ENCODE measurements at regions not wholly inside any gene's neighbourhood (a gene's known extent, or its start where the extent isn't known, plus 50 kb on each side); places are given as distances from the start of the nearest gene placed in this dataset.
A peak's percentile ranks its signal among the peaks of the same experiment; 100 is the strongest.

GRCh38 chr2:120932881-120933280 is 197.2 kb downstream of the GLI2 start:
- Histone ChIP-seq H3K4me3 (ENCODE audit: control insufficient read depth in 1 of 7, extremely low read depth in 1 of 7, insufficient read depth in 4 of 7, low read depth in 2 of 7, low read length in 6 of 7) (no peak overlapping the region), H3K9me3 (ENCODE audit: control extremely low read depth in 1 of 5, control insufficient read depth in 4 of 5, insufficient read depth in 2 of 5, low read depth in 1 of 5, low read length in 4 of 5) (peaks cover 0 to 5% (median 2%) of the 10 kb centered on the region in 5 experiments), H3K27ac (ENCODE audit: insufficient read depth in 1 of 2, low read depth in 1 of 2, low read length in 2 of 2, poor library complexity in 1 of 2, severe bottlenecking in 2 of 2) (no peak overlapping the region), H3K36me3 (ENCODE audit: control insufficient read depth in 4 of 4, insufficient read depth in 4 of 4, low read length in 3 of 4) (peaks cover 0 to 4% (median 0%) of the 10 kb centered on the region in 4 experiments), H3K4me1 (ENCODE audit: control extremely low read depth in 1 of 4, control insufficient read depth in 4 of 4, insufficient read depth in 4 of 4, low read length in 3 of 4) (peaks cover 0 to 6% (median 0%) of the 10 kb centered on the region in 4 experiments), H3K27me3 (replicated peaks in 2 of 5; ENCODE audit: control insufficient read depth in 4 of 5, insufficient read depth in 5 of 5, low read length in 4 of 5) (no peaks in the 10 kb centered on the region)
- no peak for DNase-seq
- CTCF ChIA-PET, result no interaction called here
- POLR2A ChIA-PET, result no interaction called here
- WGBS (ENCODE audit: insufficient coverage), result 89% methylated on average over 4 of the region's 7 CpGs

- ChIA-PET POLR2A (no interaction called here), CTCF (no interaction called here)
- Histone ChIP-seq H3K4me1 (ENCODE audit: control extremely low read depth in 1 of 4, control insufficient read depth in 4 of 4, insufficient read depth in 4 of 4, low read length in 3 of 4) (peaks cover 0 to 6% (median 0%) of the 10 kb centered on the region in 4 experiments), H3K27me3 (replicated peaks in 2 of 5; ENCODE audit: control insufficient read depth in 4 of 5, insufficient read depth in 5 of 5, low read length in 4 of 5) (no peaks in the 10 kb centered on the region), H3K27ac (ENCODE audit: insufficient read depth in 1 of 2, low read depth in 1 of 2, low read length in 2 of 2, poor library complexity in 1 of 2, severe bottlenecking in 2 of 2) (no peak overlapping the region), H3K9me3 (ENCODE audit: control extremely low read depth in 1 of 5, control insufficient read depth in 4 of 5, insufficient read depth in 2 of 5, low read depth in 1 of 5, low read length in 4 of 5) (peaks cover 0 to 5% (median 2%) of the 10 kb centered on the region in 5 experiments), H3K36me3 (ENCODE audit: control insufficient read depth in 4 of 4, insufficient read depth in 4 of 4, low read length in 3 of 4) (peaks cover 0 to 4% (median 0%) of the 10 kb centered on the region in 4 experiments), H3K4me3 (ENCODE audit: control insufficient read depth in 1 of 7, extremely low read depth in 1 of 7, insufficient read depth in 4 of 7, low read depth in 2 of 7, low read length in 6 of 7) (no peak overlapping the region)
- no peak for DNase-seq
- WGBS (ENCODE audit: insufficient coverage), result 98% methylated on average over 16 of the region's 19 CpGs
Observed at GRCh38 chr2:120933693-120934573, 198.3 kb downstream of the GLI2 start.

- no peak overlapping the region for H3K27ac ChIP-seq (ENCODE audit: insufficient read depth in 1 of 2, low read depth in 1 of 2, low read length in 2 of 2, poor library complexity in 1 of 2, severe bottlenecking in 2 of 2)
- H3K27me3 ChIP-seq (replicated peaks in 2 of 5; ENCODE audit: control insufficient read depth in 4 of 5, insufficient read depth in 5 of 5, low read length in 4 of 5), result no peaks in the 10 kb centered on the region
- DNase-seq, result no peak
- WGBS (ENCODE audit: insufficient coverage), result 95% methylated on average over 12 of the region's 17 CpGs
- H3K4me3 ChIP-seq (ENCODE audit: control insufficient read depth in 1 of 7, extremely low read depth in 1 of 7, insufficient read depth in 4 of 7, low read depth in 2 of 7, low read length in 6 of 7), result no peak overlapping the region
- peaks cover 0 to 13% (median 2%) of the 10 kb centered on the region in 4 experiments for H3K4me1 ChIP-seq (ENCODE audit: control extremely low read depth in 1 of 4, control insufficient read depth in 4 of 4, insufficient read depth in 4 of 4, low read length in 3 of 4)
- ChIA-PET POLR2A (no interaction called here), CTCF (no interaction called here)
- peaks cover 0 to 4% (median 0%) of the 10 kb centered on the region in 4 experiments for H3K36me3 ChIP-seq (ENCODE audit: control insufficient read depth in 4 of 4, insufficient read depth in 4 of 4, low read length in 3 of 4)
- H3K9me3 ChIP-seq (ENCODE audit: control extremely low read depth in 1 of 5, control insufficient read depth in 4 of 5, insufficient read depth in 2 of 5, low read depth in 1 of 5, low read length in 4 of 5), result peaks cover 0 to 5% (median 2%) of the 10 kb centered on the region in 5 experiments
Observed at GRCh38 chr2:120934574-120935338, 199.1 kb downstream of the GLI2 start.

GRCh38 chr2:120935339-120936313 is 200.0 kb downstream of the GLI2 start:
- 96% methylated on average over 22 of the region's 26 CpGs for WGBS (ENCODE audit: insufficient coverage)
- peaks cover 0 to 5% (median 2%) of the 10 kb centered on the region in 5 experiments for H3K9me3 ChIP-seq (ENCODE audit: control extremely low read depth in 1 of 5, control insufficient read depth in 4 of 5, insufficient read depth in 2 of 5, low read depth in 1 of 5, low read length in 4 of 5)
- H3K27me3 ChIP-seq (replicated peaks in 2 of 5; ENCODE audit: control insufficient read depth in 4 of 5, insufficient read depth in 5 of 5, low read length in 4 of 5), result no peaks in the 10 kb centered on the region
- H3K4me3 ChIP-seq (ENCODE audit: control insufficient read depth in 1 of 7, extremely low read depth in 1 of 7, insufficient read depth in 4 of 7, low read depth in 2 of 7, low read length in 6 of 7), result no peak overlapping the region
- no peak for DNase-seq
- ChIA-PET CTCF (no interaction called here), POLR2A (no interaction called here)
- H3K27ac ChIP-seq (ENCODE audit: insufficient read depth in 1 of 2, low read depth in 1 of 2, low read length in 2 of 2, poor library complexity in 1 of 2, severe bottlenecking in 2 of 2), result no peak overlapping the region
- H3K36me3 ChIP-seq (ENCODE audit: control insufficient read depth in 4 of 4, insufficient read depth in 4 of 4, low read length in 3 of 4), result peaks cover 0 to under 1% (median 0%) of the 10 kb centered on the region in 4 experiments
- H3K4me1 ChIP-seq (ENCODE audit: control extremely low read depth in 1 of 4, control insufficient read depth in 4 of 4, insufficient read depth in 4 of 4, low read length in 3 of 4), result peaks cover 0 to 18% (median 2%) of the 10 kb centered on the region in 4 experiments

GRCh38 chr2:120936476-120937334 is 201.0 kb downstream of the GLI2 start:
- ChIA-PET CTCF (no interaction called here), POLR2A (no interaction called here)
- H3K27ac ChIP-seq (ENCODE audit: insufficient read depth in 1 of 2, low read depth in 1 of 2, low read length in 2 of 2, poor library complexity in 1 of 2, severe bottlenecking in 2 of 2), result no peak overlapping the region

GRCh38 chr2:120937686-120938044 is 202.0 kb downstream of the GLI2 start:
- 96% methylated on average over 5 of the region's 6 CpGs for WGBS (ENCODE audit: insufficient coverage)
- no peak overlapping the region for H3K27ac ChIP-seq (ENCODE audit: insufficient read depth in 1 of 2, low read depth in 1 of 2, low read length in 2 of 2, poor library complexity in 1 of 2, severe bottlenecking in 2 of 2)
- POLR2A ChIA-PET, result no interaction called here
- H3K4me1 ChIP-seq (ENCODE audit: control extremely low read depth in 1 of 4, control insufficient read depth in 4 of 4, insufficient read depth in 4 of 4, low read length in 3 of 4), result peaks cover 0 to 16% (median 2%) of the 10 kb centered on the region in 4 experiments
- H3K9me3 ChIP-seq (ENCODE audit: control extremely low read depth in 1 of 5, control insufficient read depth in 4 of 5, insufficient read depth in 2 of 5, low read depth in 1 of 5, low read length in 4 of 5), result no peaks in the 10 kb centered on the region
- no peaks in the 10 kb centered on the region for H3K36me3 ChIP-seq (ENCODE audit: control insufficient read depth in 4 of 4, insufficient read depth in 4 of 4, low read length in 3 of 4)
- no peak overlapping the region for H3K4me3 ChIP-seq (ENCODE audit: control insufficient read depth in 1 of 7, extremely low read depth in 1 of 7, insufficient read depth in 4 of 7, low read depth in 2 of 7, low read length in 6 of 7)
- CTCF ChIA-PET, result no interaction called here
- H3K27me3 ChIP-seq (replicated peaks in 2 of 5; ENCODE audit: control insufficient read depth in 4 of 5, insufficient read depth in 5 of 5, low read length in 4 of 5), result no peaks in the 10 kb centered on the region
- DNase-seq, result no peak

More at GRCh38 chr2:120936476-120937334, 201.0 kb downstream of the GLI2 start:
- Histone ChIP-seq H3K36me3 (ENCODE audit: control insufficient read depth in 4 of 4, insufficient read depth in 4 of 4, low read length in 3 of 4) (no peaks in the 10 kb centered on the region), H3K4me1 (ENCODE audit: control extremely low read depth in 1 of 4, control insufficient read depth in 4 of 4, insufficient read depth in 4 of 4, low read length in 3 of 4) (peaks cover 0 to 18% (median 2%) of the 10 kb centered on the region in 4 experiments), H3K4me3 (ENCODE audit: control insufficient read depth in 1 of 7, extremely low read depth in 1 of 7, insufficient read depth in 4 of 7, low read depth in 2 of 7, low read length in 6 of 7) (peak overlapping the region in 1 of 7 experiments; percentile 5), H3K27me3 (replicated peaks in 2 of 5; ENCODE audit: control insufficient read depth in 4 of 5, insufficient read depth in 5 of 5, low read length in 4 of 5) (no peaks in the 10 kb centered on the region), H3K9me3 (ENCODE audit: control extremely low read depth in 1 of 5, control insufficient read depth in 4 of 5, insufficient read depth in 2 of 5, low read depth in 1 of 5, low read length in 4 of 5) (no peaks in the 10 kb centered on the region)
- WGBS (ENCODE audit: insufficient coverage), result 97% methylated on average over 6 of the region's 10 CpGs
- DNase-seq, result no peak
